RWPE2 (cell line): ENCODE measurements at regions not wholly inside any gene's neighbourhood (a gene's known extent, or its start where the extent isn't known, plus 50 kb on each side); places are given as distances from the start of the nearest gene placed in this dataset.
"Not testable (repeated sequence)": the region's sequence is repeated elsewhere in the genome, so short reads cannot be mapped to it uniquely, and the experiment has no call there.

Experiments used
- ATAC-seq: fragments of 200-7000 bp; cut with Tn5 transposase; 3 replicates; pipeline ENCODE4 v1.9.1; 2021; ENCODE audit warnings: low read depth
- DNase-seq: peaks from one replicate; pipeline ENCODE4 v3.0.0-alpha.2; 2020; ENCODE audit warnings: low spot score
- H3K27ac ChIP-seq: fragments of 450-650 bp; 2 replicates; pipeline ENCODE4 v1.5.1; 2017; ENCODE audit warnings: mild to moderate bottlenecking; ENCODE audit not compliant: poor library complexity, severe bottlenecking
- H3K27me3 ChIP-seq: fragments of 250-450 bp; sonication (Bioruptor Pico); 2 replicates; pipeline ENCODE4 v1.5.1; 2021; ENCODE audit warnings: mild to moderate bottlenecking, moderate library complexity; ENCODE audit not compliant: insufficient read depth, poor library complexity, severe bottlenecking
- H3K36me3 ChIP-seq: fragments of 250-450 bp; sonication (Bioruptor Pico); 2 replicates; pipeline ENCODE4 v1.5.1; 2020; ENCODE audit warnings: low read depth, mild to moderate bottlenecking, moderate library complexity
- H3K4me1 ChIP-seq: fragments of 250-450 bp; sonication (Bioruptor Pico); 2 replicates; pipeline ENCODE4 v1.5.1; 2021; ENCODE audit warnings: mild to moderate bottlenecking, moderate library complexity; ENCODE audit not compliant: insufficient read depth, poor library complexity, severe bottlenecking
- H3K4me3 ChIP-seq: fragments of 250-450 bp; sonication (Bioruptor Pico); 2 replicates; pipeline ENCODE4 v1.5.1; 2021; ENCODE audit warnings: mild to moderate bottlenecking, moderate library complexity; ENCODE audit not compliant: severe bottlenecking
- H3K9me3 ChIP-seq: fragments of 250-450 bp; sonication (Bioruptor Pico); 2 replicates; pipeline ENCODE4 v1.5.1; 2021; ENCODE audit warnings: mild to moderate bottlenecking, moderate library complexity; ENCODE audit not compliant: severe bottlenecking
- CTCF ChIP-seq: fragments of 450-650 bp; IDR thresholded peaks from one replicate; pipeline ENCODE4 v1.5.1; 2017; ENCODE audit warnings: mild to moderate bottlenecking, moderate library complexity; ENCODE audit not compliant: poor library complexity, severe bottlenecking

- peaks cover 5% of the 10 kb centered on the region for H3K9me3 ChIP-seq
- H3K27ac ChIP-seq, result no peak overlapping the region
- TF ChIP-seq CTCF, result no peak
- no peak overlapping the region for H3K4me3 ChIP-seq
- no peak for DNase-seq
- no peaks in the 10 kb centered on the region for H3K36me3 ChIP-seq
- no peak for ATAC-seq
- H3K4me1 ChIP-seq, result peaks cover 2% of the 10 kb centered on the region
- H3K27me3 ChIP-seq, result no peaks in the 10 kb centered on the region
These were observed 1328.2 kb upstream of the NUDT12 start for GRCh38 chr5:104890767-104891166.

DNA sequence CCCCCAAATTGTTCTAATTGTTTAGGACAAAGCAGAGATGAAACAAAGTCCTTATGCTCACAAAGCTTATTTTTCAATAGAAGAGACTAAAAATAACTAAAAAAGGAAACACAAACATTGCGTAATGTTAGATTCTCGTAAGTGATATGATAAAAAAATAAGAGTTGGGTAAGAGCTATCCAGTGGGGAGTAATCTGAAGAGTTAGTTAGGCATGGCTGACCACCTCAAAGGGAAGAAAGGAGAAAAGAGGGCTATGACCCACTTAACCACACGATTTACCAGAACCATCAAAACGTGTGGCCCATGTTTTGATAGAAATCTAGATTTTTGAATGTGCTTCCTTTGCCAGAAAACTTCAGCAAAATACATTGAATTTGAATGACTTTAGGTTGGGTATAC, 1296.8 kb upstream of the NUDT12 start:
- H3K36me3 ChIP-seq, result no peaks in the 10 kb centered on the region
- no peak overlapping the region for H3K4me3 ChIP-seq
- no peak for ATAC-seq
- DNase-seq, result no peak
- H3K9me3 ChIP-seq, result no peaks in the 10 kb centered on the region
- no peak overlapping the region for H3K27ac ChIP-seq
- TF ChIP-seq CTCF, result no peak
- H3K4me1 ChIP-seq, result no peaks in the 10 kb centered on the region
- no peaks in the 10 kb centered on the region for H3K27me3 ChIP-seq

GRCh38 chr5:104852099-104852498, 1289.5 kb upstream of the NUDT12 start:
- not testable (repeated sequence) for ATAC-seq, H3K36me3 ChIP-seq, H3K4me1 ChIP-seq, H3K9me3 ChIP-seq, H3K27me3 ChIP-seq, H3K4me3 ChIP-seq, DNase-seq, H3K27ac ChIP-seq

GRCh38 chr5:104845541-104845940, 1283.0 kb upstream of the NUDT12 start:
- no peak overlapping the region for H3K4me3 ChIP-seq

DNA sequence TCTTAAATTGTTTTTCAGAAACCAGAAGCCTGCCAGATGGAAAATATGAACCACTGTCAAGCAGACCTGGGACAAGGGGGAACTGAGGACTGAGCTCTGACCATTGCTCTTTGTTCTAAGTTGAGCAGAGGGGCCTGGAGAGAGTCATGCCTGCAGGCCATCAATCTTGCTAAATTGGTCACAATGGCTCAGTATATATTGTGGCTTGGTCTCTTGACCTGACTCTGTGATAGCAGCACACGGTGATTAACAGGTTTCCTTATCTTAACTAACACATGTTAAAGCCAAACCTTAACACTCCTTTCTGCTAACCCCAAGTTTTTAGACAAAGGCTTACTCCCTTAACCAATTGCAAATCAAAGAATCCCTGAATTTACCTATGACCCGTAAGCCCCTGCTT, 1281.2 kb upstream of the NUDT12 start:
- Histone ChIP-seq H3K4me3 (no peak overlapping the region), H3K4me1 (no peaks in the 10 kb centered on the region), H3K36me3 (no peaks in the 10 kb centered on the region), H3K27ac (no peak overlapping the region), H3K27me3 (peaks cover 8% of the 10 kb centered on the region), H3K9me3 (no peaks in the 10 kb centered on the region)
- ATAC-seq (no peak), DNase-seq (no peak)
- no peak for TF ChIP-seq CTCF

More at GRCh38 chr5:104845541-104845940, 1283.0 kb upstream of the NUDT12 start:
- H3K27ac ChIP-seq, result no peak overlapping the region
- DNase-seq (no peak), ATAC-seq (no peak)
- TF ChIP-seq CTCF, result no peak
- no peaks in the 10 kb centered on the region for H3K9me3 ChIP-seq
- H3K36me3 ChIP-seq, result no peaks in the 10 kb centered on the region
- no peaks in the 10 kb centered on the region for H3K4me1 ChIP-seq
- peaks cover 8% of the 10 kb centered on the region for H3K27me3 ChIP-seq
